Skeletal muscle satellite cell (primary cell): ENCODE measurements at regions not wholly inside any gene's neighbourhood (a gene's known extent, or its start where the extent isn't known, plus 50 kb on each side); places are given as distances from the start of the nearest gene placed in this dataset.

Experiments
- H3K27me3 ChIP-seq: 2 replicates; pipeline ENCODE4 v1.7.0; 2013; ENCODE audit warnings: low read length; ENCODE audit not compliant: control insufficient read depth, insufficient read depth
- H3K36me3 ChIP-seq: 2 replicates; pipeline ENCODE4 v1.7.0; 2013; ENCODE audit warnings: mild to moderate bottlenecking, control low read depth, low read length; ENCODE audit not compliant: insufficient read depth
- H3K4me1 ChIP-seq: 2 replicates; pipeline ENCODE4 v1.7.0; 2013; ENCODE audit warnings: low read length; ENCODE audit not compliant: control insufficient read depth, insufficient read depth
- H3K4me2 ChIP-seq: 2 replicates; pipeline ENCODE4 v1.7.0; 2013; ENCODE audit warnings: mild to moderate bottlenecking, low read length
- H3K4me3 ChIP-seq: 2 replicates; pipeline ENCODE4 v1.7.0; 2013; ENCODE audit warnings: low read length
- H3K9ac ChIP-seq: 2 replicates; pipeline ENCODE4 v1.7.0; 2013; ENCODE audit warnings: mild to moderate bottlenecking, low read depth, low read length, moderate library complexity
- H3K9me3 ChIP-seq: replicated peaks from 2 replicates; pipeline ENCODE4 v1.7.0; 2013; ENCODE audit warnings: mild to moderate bottlenecking, control low read depth, low read length

DNA sequence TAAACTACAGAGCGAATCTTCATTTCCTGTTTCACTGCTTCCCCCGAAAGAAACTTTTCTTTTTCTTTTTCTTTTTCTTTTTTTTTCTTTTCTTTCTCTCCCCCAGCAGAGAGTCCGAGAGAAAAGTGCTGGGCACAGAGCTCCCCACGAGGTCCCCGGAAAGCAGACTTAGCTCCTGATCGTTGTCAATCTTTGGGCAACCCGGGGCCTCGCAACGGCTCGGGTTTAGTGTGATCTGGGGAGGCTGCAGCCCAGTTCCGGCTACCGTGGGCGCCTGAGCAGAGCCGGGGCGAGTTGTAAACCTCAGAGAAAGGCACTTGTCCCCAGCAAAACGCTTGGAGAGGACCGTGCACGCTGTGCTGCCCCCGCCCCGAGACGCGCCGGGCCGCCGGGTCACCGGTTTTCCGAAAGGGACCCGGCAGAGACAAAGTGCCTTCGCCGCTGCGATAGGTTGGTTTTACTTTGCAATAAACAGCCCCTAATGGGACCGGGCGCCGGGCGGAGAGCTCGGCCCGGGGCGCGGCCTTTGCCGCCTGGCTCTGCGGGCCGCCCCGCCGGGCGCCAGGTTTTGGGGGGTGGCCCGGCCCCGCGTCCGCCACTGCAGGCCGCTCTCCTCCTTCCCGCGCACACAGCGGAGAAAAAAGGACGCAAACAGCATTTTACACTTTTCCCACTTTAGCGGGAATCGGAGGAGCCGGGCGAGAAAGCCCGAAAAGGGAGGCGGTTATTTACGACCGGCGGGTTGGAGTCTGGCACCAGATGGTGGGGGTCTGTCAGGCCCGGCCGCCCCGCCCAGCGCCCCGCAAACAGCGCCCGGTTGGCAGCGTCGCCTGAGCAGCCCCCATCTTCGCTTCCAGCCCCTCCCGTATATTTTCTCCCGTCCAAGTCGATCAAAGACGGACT lies 136.0 kb downstream of the INSIG2 start:
- Histone ChIP-seq H3K4me3 (peak overlapping the region; percentile 72), H3K9me3 (no peaks in the 10 kb centered on the region), H3K27me3 (no peaks in the 10 kb centered on the region), H3K9ac (peak overlapping the region; percentile 92), H3K36me3 (no peaks in the 10 kb centered on the region), H3K4me2 (peak overlapping the region; percentile 92), H3K4me1 (peaks cover 29% of the 10 kb centered on the region)

DNA sequence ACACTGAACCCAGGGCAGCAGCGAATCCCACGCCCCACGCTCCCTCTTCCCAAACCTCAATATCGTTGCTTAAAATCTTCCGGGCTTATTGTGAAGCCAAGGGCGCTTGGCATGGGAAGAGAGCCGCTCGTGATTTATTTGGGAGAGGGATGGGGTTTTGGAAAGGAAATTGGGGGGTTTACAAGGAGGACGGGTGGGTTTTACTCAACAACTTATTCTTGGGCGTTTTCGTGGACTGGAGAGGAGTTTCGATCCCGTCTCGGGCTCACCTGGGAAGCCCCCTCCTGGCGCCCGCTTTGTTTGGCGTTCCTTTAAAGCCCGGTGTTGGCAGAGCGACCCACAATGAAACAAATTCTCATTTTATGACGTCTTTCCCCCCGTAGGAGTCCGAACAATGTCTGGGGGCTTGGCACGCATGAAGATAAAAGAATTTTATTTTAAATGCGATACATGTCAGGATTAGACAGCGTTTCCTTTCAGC lies 135.3 kb downstream of the INSIG2 start:
- Histone ChIP-seq H3K36me3 (no peaks in the 10 kb centered on the region), H3K4me1 (peaks cover 29% of the 10 kb centered on the region), H3K4me2 (peak overlapping the region; percentile 92), H3K4me3 (peak overlapping the region; percentile 72), H3K27me3 (no peaks in the 10 kb centered on the region), H3K9me3 (no peaks in the 10 kb centered on the region), H3K9ac (peak overlapping the region; percentile 92)

- H3K4me3 ChIP-seq = peak overlapping the region; percentile 72
Observed at GRCh38 chr2:118222672-118223421, 134.6 kb downstream of the INSIG2 start.

GRCh38 chr2:118222273-118222594 lies 134.0 kb downstream of the INSIG2 start:
- Histone ChIP-seq H3K27me3 (no peaks in the 10 kb centered on the region), H3K36me3 (no peaks in the 10 kb centered on the region), H3K4me2 (peak overlapping the region; percentile 6), H3K4me3 (no peak overlapping the region), H3K9ac (peak overlapping the region; percentile 92), H3K9me3 (no peaks in the 10 kb centered on the region), H3K4me1 (peaks cover 21% of the 10 kb centered on the region)

More at GRCh38 chr2:118222672-118223421, 134.6 kb downstream of the INSIG2 start:
- no peaks in the 10 kb centered on the region for H3K36me3 ChIP-seq
- H3K9me3 ChIP-seq = no peaks in the 10 kb centered on the region
- H3K4me1 ChIP-seq = peaks cover 26% of the 10 kb centered on the region
- H3K4me2 ChIP-seq = peak overlapping the region; percentile 92
- H3K9ac ChIP-seq = peak overlapping the region; percentile 92
- no peaks in the 10 kb centered on the region for H3K27me3 ChIP-seq

DNA sequence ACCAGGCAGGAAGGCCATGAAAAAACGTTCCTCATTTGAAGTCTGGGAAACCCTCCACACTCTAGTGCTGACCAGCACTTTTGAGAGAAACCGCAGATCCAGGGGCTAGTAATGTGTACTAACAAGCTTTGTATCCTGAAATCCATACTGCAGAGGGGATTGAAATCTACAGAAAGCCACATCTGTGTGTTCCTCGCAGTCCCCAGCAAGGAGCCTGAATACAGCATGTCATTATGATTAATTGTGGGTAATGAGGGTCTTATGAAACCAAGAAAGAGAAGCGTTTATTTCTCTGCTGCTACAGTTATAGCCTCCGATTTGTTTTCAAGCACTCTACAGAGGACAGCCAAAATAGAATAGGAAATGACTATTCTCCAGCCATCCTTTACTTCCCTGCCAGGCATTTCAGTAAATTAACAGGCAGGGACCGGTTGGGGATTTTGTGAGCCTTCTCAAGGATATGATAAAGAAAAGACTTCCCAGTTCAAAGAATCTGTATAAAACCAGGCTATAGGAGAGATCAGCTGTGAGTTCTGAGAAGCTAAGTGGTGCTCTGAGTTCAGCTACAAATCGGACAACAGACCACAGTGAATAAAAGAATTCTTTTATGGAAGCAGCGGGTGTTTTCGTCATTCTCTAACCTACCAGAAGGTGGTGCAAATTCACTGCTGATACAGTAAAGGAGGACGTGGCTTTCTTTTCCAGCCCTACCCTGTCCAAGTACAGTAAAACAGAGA lies 133.4 kb downstream of the INSIG2 start:
- Histone ChIP-seq H3K9ac (peak overlapping the region; percentile 92), H3K9me3 (no peaks in the 10 kb centered on the region), H3K4me3 (no peak overlapping the region), H3K4me1 (peaks cover 21% of the 10 kb centered on the region), H3K4me2 (peak overlapping the region; percentile 42), H3K36me3 (no peaks in the 10 kb centered on the region), H3K27me3 (no peaks in the 10 kb centered on the region)

DNA sequence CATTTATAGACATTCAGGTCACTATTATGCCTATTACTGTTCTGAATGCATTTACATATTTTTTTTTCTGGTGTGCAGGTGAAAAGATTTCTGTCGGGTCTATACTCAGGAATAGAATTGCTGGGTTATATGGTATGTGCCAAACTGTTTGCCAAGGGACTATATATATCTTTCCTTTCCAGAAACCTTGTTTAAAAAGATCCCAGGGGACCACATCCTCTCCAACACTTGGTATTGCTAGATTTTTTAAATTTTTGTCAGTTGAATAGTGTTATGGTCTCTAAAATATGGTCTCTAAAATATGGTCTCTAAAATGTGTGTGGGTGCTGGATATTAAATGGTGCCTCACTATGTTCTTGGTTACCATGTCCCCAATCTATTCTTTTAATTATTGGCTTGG lies 131.3 kb downstream of the INSIG2 start:
- no peak overlapping the region for H3K4me2 ChIP-seq
- H3K27me3 ChIP-seq = no peaks in the 10 kb centered on the region
- H3K9me3 ChIP-seq = no peaks in the 10 kb centered on the region
- no peak overlapping the region for H3K9ac ChIP-seq
- H3K4me1 ChIP-seq = peaks cover 15% of the 10 kb centered on the region
- no peak overlapping the region for H3K4me3 ChIP-seq
- no peaks in the 10 kb centered on the region for H3K36me3 ChIP-seq

DNA sequence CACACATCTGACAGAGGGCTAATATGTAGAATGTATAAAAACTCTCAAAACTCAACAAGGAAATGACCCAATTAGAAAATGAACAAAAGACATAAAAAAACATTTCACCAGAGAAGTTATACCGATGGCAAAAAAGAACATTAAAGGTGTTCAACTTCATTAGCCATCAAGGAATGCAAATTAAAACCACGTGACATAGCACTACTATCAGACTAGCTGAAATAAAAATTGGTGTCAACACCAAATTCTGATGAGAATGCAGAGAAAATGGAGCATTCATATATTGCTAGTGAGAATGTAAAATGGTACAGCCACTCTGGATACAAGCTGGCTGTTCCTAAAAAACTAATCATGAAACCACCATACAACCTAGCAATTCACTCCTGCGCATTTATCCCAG lies 128.0 kb downstream of the INSIG2 start:
- Histone ChIP-seq H3K9ac (no peak overlapping the region), H3K4me3 (no peak overlapping the region), H3K36me3 (no peaks in the 10 kb centered on the region), H3K4me2 (no peak overlapping the region), H3K9me3 (no peaks in the 10 kb centered on the region), H3K27me3 (peaks cover 8% of the 10 kb centered on the region), H3K4me1 (no peaks in the 10 kb centered on the region)

- Histone ChIP-seq H3K27me3 (peaks cover 38% of the 10 kb centered on the region), H3K4me3 (no peak overlapping the region), H3K36me3 (no peaks in the 10 kb centered on the region), H3K9me3 (no peaks in the 10 kb centered on the region), H3K9ac (no peak overlapping the region), H3K4me2 (no peak overlapping the region), H3K4me1 (no peaks in the 10 kb centered on the region)
Observed at GRCh38 chr2:118209727-118210126, 121.5 kb downstream of the INSIG2 start.

DNA sequence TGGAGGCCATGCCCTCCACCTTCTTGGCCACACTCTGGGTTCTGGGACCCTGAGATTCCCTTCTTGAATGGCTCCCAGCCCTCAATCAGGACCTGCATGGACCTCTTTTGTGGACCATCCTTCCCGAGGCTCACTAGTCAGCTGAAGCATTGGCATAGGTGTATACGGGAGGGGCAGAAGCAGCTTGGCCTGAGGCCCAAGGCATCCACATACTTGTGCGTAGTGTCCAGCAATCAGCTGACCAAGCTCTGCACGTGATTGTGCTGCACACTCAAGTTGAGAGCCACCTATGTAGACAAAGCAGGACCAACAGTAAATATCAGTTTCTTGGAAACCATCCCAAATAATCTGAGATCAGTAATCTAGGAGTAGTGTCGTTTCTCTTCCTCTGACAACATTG lies 119.6 kb downstream of the INSIG2 start:
- Histone ChIP-seq H3K4me3 (no peak overlapping the region), H3K9ac (no peak overlapping the region), H3K4me1 (no peaks in the 10 kb centered on the region), H3K9me3 (no peaks in the 10 kb centered on the region), H3K4me2 (no peak overlapping the region), H3K36me3 (no peaks in the 10 kb centered on the region), H3K27me3 (peaks cover 44% of the 10 kb centered on the region)

DNA sequence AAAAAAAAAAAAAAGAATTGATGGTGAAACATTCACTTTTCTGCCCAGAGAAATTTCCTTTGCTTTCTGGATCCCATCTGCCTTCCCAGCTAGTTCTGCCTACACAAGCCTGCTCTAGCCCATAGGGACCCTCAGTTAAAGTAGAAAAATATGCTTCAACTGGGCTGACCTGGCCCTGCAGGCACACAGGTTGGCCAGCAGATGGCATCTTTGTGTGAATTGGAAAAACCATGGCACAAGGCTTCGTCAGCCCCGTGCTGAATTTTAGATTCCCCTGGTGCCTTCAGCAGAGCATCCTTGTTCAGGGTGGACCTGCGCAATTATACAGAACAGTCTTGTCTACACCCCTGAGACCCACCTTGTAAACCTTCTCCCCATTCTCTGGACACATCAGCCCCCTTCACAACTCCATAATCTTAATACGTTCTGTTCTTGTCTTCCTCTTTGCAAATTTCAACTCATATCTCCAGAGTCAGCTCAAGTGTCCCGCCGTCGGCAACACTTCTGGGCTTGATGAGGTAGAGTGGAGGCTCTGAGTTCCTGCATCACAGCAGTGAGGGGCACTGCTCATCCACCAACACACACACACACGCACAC lies 114.5 kb downstream of the INSIG2 start:
- H3K36me3 ChIP-seq = no peaks in the 10 kb centered on the region
- no peaks in the 10 kb centered on the region for H3K4me1 ChIP-seq
- peaks cover 45% of the 10 kb centered on the region for H3K27me3 ChIP-seq
- no peaks in the 10 kb centered on the region for H3K9me3 ChIP-seq
- H3K4me3 ChIP-seq = no peak overlapping the region
- no peak overlapping the region for H3K4me2 ChIP-seq
- H3K9ac ChIP-seq = no peak overlapping the region

GRCh38 chr2:118198268-118198667 lies 110.0 kb downstream of the INSIG2 start:
- Histone ChIP-seq H3K9me3 (no peaks in the 10 kb centered on the region), H3K9ac (no peak overlapping the region), H3K4me1 (no peaks in the 10 kb centered on the region), H3K27me3 (peaks cover 23% of the 10 kb centered on the region), H3K36me3 (no peaks in the 10 kb centered on the region), H3K4me2 (no peak overlapping the region), H3K4me3 (no peak overlapping the region)
